PC-3 (cell line): ENCODE measurements at regions not wholly inside any gene's neighbourhood (a gene's known extent, or its start where the extent isn't known, plus 50 kb on each side); places are given as distances from the start of the nearest gene placed in this dataset.

Source experiments
- EZH2phosphoT487 ChIP-seq: fragments of 300-600 bp; sonication (generic); IDR thresholded peaks from 2 replicates; pipeline ENCODE4 v1.6.1; 2018; ENCODE audit warnings: mild to moderate bottlenecking, antibody characterized with exemption, low read length, borderline replicate concordance
- TF ChIP-seq, protein P1 (sequence below): fragments of 300-600 bp; sonication (generic); conservative IDR thresholded peaks from 2 replicates; pipeline ENCODE4 v1.5.1; 2017; ENCODE audit warnings: antibody characterized with exemption, low read depth, mild to moderate bottlenecking, low read length

- TF ChIP-seq, protein P1, sequence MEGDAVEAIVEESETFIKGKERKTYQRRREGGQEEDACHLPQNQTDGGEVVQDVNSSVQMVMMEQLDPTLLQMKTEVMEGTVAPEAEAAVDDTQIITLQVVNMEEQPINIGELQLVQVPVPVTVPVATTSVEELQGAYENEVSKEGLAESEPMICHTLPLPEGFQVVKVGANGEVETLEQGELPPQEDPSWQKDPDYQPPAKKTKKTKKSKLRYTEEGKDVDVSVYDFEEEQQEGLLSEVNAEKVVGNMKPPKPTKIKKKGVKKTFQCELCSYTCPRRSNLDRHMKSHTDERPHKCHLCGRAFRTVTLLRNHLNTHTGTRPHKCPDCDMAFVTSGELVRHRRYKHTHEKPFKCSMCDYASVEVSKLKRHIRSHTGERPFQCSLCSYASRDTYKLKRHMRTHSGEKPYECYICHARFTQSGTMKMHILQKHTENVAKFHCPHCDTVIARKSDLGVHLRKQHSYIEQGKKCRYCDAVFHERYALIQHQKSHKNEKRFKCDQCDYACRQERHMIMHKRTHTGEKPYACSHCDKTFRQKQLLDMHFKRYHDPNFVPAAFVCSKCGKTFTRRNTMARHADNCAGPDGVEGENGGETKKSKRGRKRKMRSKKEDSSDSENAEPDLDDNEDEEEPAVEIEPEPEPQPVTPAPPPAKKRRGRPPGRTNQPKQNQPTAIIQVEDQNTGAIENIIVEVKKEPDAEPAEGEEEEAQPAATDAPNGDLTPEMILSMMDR, result no peak
- no peak for TF ChIP-seq EZH2phosphoT487
Measured at GRCh38 chr16:17607609-17608008, 136.8 kb upstream of the XYLT1 start.
